GM21423 (cell line): ENCODE measurements at regions not wholly inside any gene's neighbourhood (a gene's known extent, or its start where the extent isn't known, plus 50 kb on each side); places are given as distances from the start of the nearest gene placed in this dataset.
"Not testable (repeated sequence)": the region's sequence is repeated elsewhere in the genome, so short reads cannot be mapped to it uniquely, and the experiment has no call there.

Experiments used
- ATAC-seq: cut with Tn5 transposase; IDR thresholded peaks from one replicate; pipeline ENCODE4 v1.9.1; 2021; ENCODE audit warnings: mild to moderate bottlenecking, moderate library complexity; ENCODE audit not compliant: unreplicated experiment

DNA sequence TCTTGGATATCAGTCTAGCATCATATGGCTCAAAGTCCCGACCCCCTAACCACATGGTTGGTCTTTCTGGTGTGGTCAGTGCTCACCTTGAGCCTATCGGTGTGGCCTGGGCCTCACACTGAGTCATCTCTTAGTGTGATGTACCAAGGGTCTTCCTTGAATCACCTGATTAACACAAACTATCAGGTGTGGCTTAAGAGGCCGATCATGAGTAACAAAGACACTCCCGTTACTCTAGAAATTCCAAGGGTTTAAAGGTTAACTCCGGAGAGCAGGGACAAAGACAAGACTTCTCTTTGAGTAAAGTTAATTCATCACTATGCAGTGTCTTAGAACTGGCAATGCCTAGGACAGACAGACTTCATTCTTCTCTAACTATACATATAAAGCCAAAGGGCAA, 52.3 kb upstream of the ARMC3 start:
- ATAC-seq: no peak

DNA sequence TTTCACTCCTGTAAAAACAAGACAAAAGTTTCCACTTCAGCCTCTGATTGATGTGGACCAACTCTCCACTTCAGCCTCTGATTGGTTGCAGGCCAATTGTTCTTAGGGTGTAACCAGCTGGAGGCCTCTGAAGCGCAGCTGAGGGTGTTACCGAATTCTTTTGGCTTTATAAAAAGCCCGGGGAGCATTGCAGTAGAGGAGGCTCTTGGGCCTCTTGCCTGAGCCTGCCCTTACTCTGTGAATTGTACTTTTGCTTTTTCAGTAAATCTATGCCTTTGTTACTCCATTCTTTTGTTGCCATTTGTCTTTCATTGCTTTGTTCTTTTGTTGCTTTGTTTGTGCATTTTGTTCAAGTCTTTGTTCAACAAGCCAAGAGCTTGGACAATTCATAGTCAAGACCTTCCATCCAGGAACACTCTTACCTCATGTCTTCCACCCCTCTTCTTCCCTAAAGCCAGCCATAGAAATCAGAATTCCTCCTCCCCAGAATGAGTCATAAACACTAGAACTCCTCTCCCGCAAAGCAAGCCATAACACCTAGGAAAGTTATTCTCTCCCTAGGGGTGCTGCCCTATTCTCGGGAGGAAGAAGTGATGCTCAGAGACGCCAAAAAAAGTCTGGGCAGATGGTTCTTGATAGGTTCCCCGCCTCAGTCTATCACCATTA, 53.5 kb upstream of the ARMC3 start:
- ATAC-seq: no peak

DNA sequence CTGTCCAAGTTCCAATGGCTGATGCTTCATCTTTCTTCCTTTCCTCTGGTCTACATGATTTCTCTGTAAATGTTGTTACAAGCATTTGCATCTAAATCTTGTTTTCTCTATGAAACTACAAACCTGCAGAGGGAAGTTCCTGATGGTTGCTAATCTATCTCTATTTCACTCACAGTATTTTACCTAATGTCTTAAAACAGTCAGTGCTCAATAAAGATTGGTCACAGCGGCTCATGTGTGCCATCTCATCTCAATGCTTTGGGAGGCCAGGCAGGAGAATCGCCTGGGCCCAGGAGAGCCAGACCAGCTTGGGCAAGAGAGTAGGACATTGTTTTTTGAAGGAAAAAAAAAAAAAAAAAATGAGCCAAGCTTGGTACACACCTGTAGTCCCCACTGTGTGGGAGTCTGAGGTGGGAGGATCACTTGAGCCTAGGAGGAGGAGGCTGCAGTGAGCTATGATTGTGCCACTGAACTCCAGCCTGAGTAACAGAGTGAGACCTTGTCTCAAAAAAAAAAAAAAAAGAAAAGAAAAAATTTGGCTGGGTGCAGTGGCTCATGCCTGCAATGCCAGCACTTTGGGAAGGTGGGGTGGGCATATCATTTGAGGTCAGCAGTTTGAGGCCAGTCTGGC, 71.3 kb upstream of the ARMC3 start:
- ATAC-seq: no peak

DNA sequence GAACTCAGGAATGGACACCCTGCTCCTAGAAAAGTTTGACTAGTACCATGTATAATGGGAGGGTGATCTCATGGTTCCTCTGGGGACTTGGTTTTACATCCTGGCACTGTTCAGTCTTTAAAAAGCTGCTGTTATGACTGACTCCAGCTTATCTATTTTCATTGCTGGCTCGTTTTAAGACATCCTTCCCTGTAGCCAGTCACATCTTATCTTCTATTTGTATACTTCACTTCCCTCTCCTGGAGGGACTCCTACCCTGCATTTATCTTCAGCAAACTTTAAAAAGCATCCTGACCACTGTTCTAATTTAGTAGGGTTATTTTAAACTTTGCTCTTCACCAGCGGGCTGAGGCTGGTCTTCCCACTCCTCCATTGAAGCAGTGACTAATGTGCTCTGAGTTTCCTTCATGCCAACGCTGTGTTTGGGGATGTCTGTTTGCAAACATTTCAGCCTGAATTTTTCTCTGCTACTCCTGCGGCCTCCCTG, 72.9 kb upstream of the ARMC3 start:
- no peak for ATAC-seq

DNA sequence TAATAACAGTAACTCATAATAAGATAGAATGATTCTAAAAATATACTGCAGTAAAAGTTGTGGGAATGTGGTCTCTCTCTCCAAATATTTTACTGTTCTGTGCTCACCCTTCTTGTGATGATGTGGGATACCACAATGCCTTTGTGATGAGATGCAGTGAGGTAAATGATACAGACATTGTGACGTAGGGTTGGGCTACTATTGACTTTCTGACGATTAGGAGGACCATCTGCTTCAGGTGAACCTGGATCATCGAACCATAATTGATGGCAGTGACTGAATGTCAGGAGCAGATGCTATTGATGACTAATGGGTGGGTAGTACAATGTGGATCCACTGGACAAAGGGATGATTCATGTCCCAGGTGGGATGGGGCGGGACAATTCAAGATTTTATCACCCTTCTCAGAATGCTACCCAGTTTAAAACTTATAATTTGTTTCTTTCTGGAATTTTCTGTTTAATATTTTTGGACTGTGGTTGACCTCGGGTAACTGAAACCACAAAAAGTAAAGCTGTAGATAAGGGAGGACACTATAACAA, 73.9 kb upstream of the ARMC3 start:
- ATAC-seq: no peak

DNA sequence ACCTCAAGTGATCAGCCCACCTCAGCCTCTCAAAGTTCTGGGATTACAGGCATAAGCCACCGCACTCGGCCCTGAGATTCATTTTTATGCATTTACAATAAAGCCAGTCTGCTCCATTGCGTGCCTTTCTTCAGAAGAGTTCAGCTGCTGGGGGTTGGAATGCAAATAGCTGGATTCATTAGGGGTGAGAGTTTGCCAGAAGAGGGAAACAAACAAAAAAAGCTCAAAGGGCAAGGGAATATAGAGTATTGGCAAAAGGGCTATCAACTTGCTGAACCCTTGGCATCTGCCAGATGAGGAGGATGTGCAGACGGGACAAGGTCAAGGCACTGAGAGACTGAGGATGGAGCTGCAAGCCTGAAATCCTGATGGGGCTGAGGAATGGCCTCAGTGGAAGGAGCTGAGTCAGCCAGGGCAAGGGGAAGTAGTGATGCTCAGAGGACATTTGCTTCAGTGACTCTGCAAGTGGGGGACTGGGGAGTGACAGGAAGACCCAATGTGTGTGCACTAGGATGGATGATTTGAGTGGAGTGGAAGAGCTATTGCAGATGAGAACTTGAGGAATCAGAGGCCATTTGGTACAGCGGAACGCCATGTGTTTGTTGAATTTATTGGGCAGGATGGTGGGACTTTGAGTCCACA, 75.0 kb upstream of the ARMC3 start:
- ATAC-seq: no peak

DNA sequence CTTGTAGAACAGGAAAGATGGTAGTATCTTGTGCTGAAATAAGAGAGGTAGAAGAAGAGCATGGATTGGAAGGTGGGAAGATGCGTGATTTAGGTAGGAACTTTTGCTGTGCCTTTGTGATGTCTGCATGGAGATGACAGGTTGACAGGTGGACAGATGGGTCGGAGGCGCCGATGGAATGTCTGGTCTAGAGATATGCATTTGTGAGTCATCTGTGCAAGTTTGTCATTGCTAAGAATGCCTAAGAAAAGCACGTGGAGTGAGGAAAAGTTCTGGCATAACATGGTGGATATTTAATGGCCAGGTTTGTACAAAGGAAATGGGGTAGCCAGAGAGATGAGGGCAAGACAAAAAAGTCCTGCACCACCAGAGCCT, 76.0 kb upstream of the ARMC3 start:
- no peak for ATAC-seq

DNA sequence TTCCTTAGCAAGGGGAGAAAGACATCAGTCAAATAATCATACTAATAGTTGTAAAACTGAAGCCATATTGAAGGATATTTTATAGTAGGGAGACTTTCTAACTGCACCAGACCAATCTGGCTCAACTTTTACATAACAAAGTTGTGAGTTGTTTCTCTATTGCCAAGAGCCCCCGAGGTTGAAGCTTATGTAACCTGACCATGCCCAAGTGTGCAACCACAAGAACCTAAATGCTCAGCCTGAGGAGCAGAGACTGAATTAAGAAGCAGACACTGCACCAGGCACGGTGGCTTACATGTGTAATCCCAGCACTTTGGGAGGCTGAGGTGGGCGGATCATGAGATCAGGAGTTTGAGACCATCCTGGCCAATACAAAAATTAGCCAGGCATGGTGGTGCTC, 77.3 kb upstream of the ARMC3 start:
- no peak for ATAC-seq

DNA sequence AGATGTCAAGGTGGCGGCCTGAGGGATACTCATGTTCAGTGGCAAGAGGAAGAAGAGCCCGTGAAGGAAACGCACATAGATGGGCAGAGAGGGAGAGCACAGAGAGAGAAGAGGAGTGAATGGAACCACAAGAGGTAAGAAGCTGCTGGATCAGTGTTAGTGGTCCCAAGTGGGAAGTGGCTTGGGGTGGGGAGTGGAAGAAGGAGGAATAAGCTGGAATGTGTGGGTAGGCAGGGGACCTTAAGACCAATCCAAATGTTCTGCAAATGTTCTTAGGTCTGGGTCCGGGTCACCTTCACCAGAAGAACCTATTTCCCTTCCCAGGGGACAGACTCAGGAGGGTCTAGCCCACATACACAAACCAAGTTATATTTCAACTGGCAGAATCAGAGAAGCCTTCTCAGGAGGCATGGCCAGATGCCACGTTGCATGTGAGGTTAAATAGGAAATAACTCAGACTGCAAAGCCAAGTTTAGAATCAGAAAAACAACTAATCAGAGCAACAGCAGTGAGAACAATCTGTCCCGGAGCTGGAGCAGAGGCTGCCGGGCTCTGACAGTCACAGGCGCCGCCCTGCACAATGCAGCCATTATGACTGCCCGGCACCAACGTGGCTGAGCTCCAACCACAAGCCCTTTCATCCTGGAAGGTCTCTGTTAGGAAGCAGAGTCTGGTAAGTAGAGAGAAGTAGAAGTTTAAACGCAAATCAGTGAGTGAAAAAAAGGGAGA, 78.6 kb upstream of the ARMC3 start:
- no peak for ATAC-seq

DNA sequence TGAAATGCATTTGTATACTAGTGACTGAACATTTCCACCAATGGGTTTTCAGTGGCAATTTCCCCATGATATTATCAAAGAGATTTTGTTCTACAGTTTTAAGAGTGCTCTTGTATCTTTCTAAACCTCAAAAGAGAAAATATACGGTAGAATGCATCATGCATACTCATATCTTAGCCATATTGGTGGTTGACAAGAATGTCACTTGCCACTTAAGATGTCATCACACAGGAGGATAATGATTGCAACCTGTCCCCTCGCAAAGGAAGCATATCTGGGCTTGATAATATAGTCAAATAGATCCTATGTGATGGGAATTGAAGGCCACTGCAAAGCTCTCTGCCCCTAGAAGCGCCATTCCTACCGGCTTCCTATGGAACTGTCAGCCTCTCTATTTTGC, 79.3 kb upstream of the ARMC3 start:
- no peak for ATAC-seq

DNA sequence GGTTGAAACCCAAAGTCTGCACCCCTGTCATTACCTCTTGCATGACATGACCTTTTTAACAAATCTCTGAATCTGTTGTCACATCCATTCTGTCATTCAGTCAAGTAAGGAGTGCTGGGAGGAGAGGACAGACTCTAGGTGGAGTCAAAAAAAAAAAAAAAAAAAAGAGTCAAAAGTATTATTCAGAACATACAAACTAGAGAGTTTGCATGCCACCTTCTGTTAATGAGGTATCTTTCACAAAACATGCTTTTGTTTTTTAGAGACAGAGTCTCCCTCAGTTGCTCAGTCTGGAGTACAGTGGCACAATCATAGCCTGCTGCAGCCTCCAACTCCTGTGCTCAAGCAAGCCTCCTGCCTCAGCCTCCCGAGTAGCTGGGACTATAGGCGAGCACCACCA, 81.6 kb upstream of the ARMC3 start:
- no peak for ATAC-seq

DNA sequence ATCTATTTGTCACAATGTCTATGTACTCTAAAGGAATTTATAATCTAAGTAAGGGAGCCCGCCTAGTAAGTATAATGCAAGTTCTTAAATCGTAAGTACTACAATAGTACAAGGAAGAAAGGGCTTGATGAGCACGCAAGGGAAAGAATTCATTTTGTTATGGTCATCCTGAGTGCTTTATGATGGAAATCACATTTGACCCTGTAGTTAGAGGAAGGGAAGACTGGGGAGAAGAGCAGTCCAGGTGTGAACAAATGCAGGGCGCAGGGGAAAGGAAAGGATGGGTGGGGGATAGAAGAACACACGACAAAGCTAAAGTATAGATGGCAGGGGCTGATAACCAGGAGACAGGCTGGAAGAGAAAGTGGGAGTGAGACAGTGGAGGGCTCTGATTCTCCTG, 88.2 kb upstream of the ARMC3 start:
- ATAC-seq: no peak

DNA sequence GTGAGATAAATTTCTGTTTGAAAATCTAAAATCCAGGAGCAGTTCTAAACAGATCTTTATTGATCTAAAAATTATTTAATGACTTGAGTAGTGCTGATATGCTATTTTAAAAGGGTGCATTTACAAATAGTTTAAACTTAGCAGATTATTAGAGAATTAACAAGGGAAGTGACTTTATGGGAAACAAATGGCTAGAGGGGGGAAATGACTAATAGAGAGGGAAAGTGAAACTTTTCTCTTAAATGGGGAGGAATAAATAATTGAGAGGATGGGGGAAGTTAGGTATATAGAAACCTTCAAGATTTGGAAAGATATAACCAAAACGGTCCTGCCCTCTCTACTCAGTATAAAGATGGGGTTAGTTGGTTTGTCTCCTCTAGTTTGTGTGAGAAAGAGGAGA, 90.1 kb upstream of the ARMC3 start:
- ATAC-seq: no peak

DNA sequence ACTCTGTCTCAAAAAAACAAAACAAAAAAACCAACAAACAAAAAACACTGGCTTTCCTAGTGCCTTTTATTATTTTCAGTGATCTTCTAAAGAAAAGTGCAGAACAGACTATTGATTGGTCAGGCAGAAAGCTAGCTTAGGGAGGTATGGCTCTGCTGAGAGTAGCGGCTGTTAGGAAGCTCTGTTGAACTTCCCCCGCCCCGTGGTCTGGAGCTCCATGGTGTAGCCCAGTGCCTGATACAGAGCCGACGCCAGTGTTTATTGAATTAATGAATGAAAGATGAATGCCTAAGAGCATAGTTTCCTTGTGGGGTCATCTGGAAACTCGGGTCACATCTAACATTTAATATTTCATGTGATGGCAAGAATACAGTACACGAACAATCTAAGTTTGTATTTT, 90.5 kb upstream of the ARMC3 start:
- no peak for ATAC-seq

DNA sequence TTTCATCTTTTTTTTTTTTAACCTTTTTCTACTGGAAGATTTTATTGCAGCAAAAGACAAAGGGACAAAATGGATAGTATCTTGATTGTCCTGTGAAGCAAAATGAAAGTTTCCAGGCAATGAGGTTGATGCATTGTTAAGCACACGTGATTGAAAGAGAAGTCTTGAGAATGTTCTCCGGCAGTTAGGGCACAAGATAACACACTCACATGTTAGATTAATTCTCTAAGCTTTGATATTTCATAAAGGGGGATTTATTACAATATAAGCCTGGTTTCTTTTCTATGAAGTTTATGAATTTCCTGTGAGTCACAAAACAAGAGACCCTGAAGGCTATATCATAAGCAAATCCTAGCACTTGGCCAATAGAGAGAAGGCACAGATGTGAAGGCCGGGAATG, 93.4 kb upstream of the ARMC3 start:
- ATAC-seq: no peak

DNA sequence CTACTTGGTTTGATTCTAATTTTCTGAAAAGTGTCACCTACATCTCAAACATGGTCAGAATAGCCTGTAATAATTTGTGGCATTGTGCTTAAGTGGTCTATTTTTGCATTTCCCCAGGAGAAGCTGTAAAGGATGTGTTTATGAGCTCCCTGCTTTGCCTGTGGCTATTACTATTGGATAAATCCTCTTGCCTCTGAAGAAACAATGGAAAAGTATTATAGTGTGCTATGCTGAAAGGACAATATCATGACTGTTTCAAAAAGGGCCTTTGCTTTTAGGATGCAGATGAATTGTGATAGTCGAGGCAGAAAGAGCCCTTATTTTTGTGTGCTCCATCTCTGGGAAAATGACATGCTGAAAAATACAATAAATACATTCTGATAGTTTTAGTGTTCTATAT, 94.1 kb upstream of the ARMC3 start:
- no peak for ATAC-seq

DNA sequence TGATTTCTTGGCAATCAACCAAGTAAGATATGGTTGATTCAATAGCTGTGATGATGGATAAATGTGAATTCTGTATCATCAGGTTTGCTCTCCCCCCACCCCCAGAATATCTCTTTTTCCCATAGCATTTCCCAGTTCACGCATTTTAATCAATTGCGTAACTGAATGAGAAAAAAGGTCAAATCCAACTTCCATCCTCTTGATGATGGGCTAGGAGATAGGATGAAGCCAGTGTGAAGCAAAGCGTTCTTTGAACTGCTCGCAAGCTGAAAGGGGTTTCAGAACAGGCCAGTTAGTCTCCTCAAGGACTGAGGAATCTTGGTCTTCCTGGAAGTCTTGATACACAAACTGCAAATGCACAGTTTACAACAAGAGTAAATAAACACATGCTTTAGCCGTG, 94.5 kb upstream of the ARMC3 start:
- no peak for ATAC-seq

DNA sequence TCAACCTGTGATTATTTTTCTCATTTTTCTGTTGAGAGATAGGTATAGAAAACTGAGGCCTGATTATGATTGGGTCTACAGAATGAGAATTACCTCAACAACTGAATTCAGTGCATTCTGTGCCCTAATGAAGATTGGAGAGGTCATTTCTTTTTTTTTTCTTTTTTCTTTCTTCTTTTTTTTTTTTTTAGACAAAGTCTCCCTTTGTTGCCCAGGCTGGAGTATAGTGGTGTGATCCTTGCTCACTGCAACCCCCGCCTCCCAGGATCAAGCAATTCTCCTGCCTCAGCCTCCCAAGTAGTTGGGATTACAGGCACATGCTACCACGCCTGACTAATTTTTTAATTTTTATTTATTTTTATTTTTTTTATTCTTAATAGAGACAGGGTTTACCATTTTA, 95.0 kb upstream of the ARMC3 start:
- no peak for ATAC-seq

DNA sequence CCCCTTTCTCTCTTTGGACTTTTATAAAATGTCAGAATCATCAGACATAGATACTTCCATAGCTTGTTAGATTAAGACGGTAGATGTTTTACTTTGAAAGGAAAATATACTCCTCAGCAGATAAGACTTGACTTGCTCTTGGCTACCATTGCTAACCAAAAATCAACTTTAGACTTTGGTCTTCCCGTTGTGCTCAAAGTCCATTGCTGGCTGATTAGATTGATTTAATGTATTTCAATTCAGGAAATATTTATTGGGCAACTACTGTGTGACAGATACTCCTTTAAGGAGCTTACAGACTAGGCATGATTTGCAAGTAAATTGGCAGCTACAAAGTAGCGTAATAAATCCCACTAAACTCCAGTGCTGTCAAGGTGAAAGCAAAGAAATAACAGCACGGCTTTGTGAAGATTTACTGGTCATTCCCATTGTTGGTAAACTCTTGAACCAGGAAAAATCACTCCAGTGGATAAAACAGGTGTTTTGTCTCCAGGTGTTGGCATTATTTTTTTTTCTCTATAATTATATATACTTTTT, 95.7 kb upstream of the ARMC3 start:
- ATAC-seq: no peak

DNA sequence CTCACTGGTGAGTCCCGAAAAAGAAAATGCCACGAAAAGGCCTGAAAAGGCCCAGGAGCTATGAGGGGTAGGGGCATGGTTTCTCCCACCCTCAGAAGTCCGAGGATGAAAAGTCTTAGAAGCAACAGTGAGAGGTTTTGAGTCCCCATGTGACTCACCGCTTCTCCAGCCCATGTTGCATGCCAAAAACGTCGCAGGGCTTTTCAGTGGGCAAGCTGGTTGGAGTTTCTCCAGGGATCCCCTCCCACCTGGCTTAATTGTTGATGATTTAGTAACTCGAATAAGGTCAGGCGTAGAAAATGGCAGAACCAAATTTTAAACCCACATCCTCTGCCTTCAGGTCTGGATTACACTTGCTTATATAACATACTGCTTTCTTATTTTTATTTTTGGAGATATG, 96.3 kb upstream of the ARMC3 start:
- ATAC-seq: no peak

DNA sequence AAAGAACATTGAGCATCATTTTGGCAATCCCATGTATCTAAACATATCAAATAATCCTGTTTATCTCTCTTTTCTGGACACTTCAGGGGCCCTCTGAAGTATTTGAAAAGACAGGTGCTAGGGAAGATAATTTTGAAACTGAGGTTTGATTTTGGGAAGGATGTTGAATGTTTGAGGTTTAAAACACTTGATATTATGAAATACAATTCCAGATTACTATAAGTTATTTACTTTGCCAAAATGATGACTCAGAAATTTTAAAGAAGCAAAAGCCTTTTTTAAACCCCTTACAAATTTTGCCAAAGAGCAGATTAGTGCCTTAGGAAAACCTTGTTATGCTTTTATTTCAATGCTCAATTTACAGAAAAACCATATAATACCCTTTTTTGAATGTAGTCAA, 99.1 kb upstream of the ARMC3 start:
- not testable (repeated sequence) for ATAC-seq
